Fibroblast of the aortic adventitia (primary cell): ENCODE measurements at regions not wholly inside any gene's neighbourhood (a gene's known extent, or its start where the extent isn't known, plus 50 kb on each side); places are given as distances from the start of the nearest gene placed in this dataset.

ENCODE experiments used
- DNase-seq: peaks from one replicate; pipeline ENCODE4 v3.0.0-alpha.2; 2010; ENCODE audit warnings: low read depth
- H3K4me3 ChIP-seq: 2 replicates; pipeline ENCODE4 v1.5.1; 2011; ENCODE audit warnings: low read depth, mild to moderate bottlenecking, control low read depth, low read length, moderate library complexity
- CTCF ChIP-seq: IDR thresholded peaks from 2 replicates; pipeline ENCODE4 v1.5.1; 2011; ENCODE audit warnings: mild to moderate bottlenecking, low read length, control low read depth, inconsistent platforms; ENCODE audit not compliant: insufficient read depth

GRCh38 chr22:49081261-49081666 is 746.4 kb downstream of the BRD1 start:
- TF ChIP-seq CTCF = no peak
- no peak overlapping the region for H3K4me3 ChIP-seq
- no peak for DNase-seq

GRCh38 chr22:49080631-49081030 is 747.0 kb downstream of the BRD1 start:
- DNase-seq = no peak
- H3K4me3 ChIP-seq = no peak overlapping the region
- TF ChIP-seq CTCF = no peak

GRCh38 chr22:49079743-49080500 is 747.8 kb downstream of the BRD1 start:
- no peak for TF ChIP-seq CTCF
- DNase-seq = no peak
- no peak overlapping the region for H3K4me3 ChIP-seq

GRCh38 chr22:49079027-49079725 is 748.5 kb downstream of the BRD1 start:
- H3K4me3 ChIP-seq = no peak overlapping the region
- TF ChIP-seq CTCF = no peak
- no peak for DNase-seq

- no peak for TF ChIP-seq CTCF
- DNase-seq = no peak
- no peak overlapping the region for H3K4me3 ChIP-seq
These were observed 749.5 kb downstream of the BRD1 start for GRCh38 chr22:49078076-49078710.

- no peak overlapping the region for H3K4me3 ChIP-seq
- TF ChIP-seq CTCF = no peak
These were observed 750.1 kb downstream of the BRD1 start for GRCh38 chr22:49077586-49077985.

More at GRCh38 chr22:49077586-49077985, 750.1 kb downstream of the BRD1 start:
- DNase-seq = no peak
